A549 (cell line): ENCODE measurements at regions not wholly inside any gene's neighbourhood (a gene's known extent, or its start where the extent isn't known, plus 50 kb on each side); places are given as distances from the start of the nearest gene placed in this dataset.
A peak's percentile ranks its signal among the peaks of the same experiment; 100 is the strongest.

Experiments used
- BHLHE40 ChIP-seq: IDR thresholded peaks from 2 replicates; pipeline ENCODE4 v1.6.1; 2012; ENCODE audit warnings: low read depth, low read length, inconsistent platforms
- CBX2 ChIP-seq: fragments of 200-600 bp; sonication (generic); IDR thresholded peaks from 2 replicates; pipeline ENCODE4 v1.6.1; 2016; ENCODE audit warnings: low read depth, mild to moderate bottlenecking, borderline replicate concordance
- CHD2 ChIP-seq: fragments of 150-350 bp; IDR thresholded peaks from 2 replicates; pipeline ENCODE4 v1.6.1; 2014; ENCODE audit warnings: low read length; ENCODE audit not compliant: partially characterized antibody
- CHD4 ChIP-seq: fragments of 200-600 bp; sonication (generic); IDR thresholded peaks from 2 replicates; pipeline ENCODE4 v1.6.1; 2016; ENCODE audit warnings: antibody characterized with exemption, mild to moderate bottlenecking, borderline replicate concordance
- EP300 ChIP-seq, 2 experiments: fragments of >200 bp; sonication (Bioruptor Twin); formaldehyde crosslinking; IDR thresholded peaks; 2 replicates in 1 of 2; 3 replicates in 1 of 2; pipeline ENCODE4 v1.6.1; 2016 to 2017
- FOSB ChIP-seq: fragments of 250-450 bp; sonication (Bioruptor Pico); IDR thresholded peaks from 2 replicates; pipeline ENCODE4 v1.5.0; 2020; ENCODE audit warnings: mild to moderate bottlenecking, moderate library complexity
- FOSL2 ChIP-seq, 2 experiments: fragments of 450-650 bp in 1 of 2; fragments of >200 bp in 1 of 2; sonication (Bioruptor Twin) in 1 of 2; formaldehyde crosslinking; IDR thresholded peaks; 2 replicates each; pipeline versions ENCODE4 v1.5.0 to v1.6.1; 2016 to 2020; ENCODE audit warnings: mild to moderate bottlenecking in 1 of 2, moderate library complexity in 1 of 2
- GATA3 ChIP-seq: IDR thresholded peaks from 2 replicates; pipeline ENCODE4 v1.6.1; 2012; ENCODE audit warnings: borderline replicate concordance
- HEYL ChIP-seq: fragments of 250-450 bp; sonication (Bioruptor Pico); IDR thresholded peaks from 2 replicates; pipeline ENCODE4 v1.8.0; 2021; ENCODE audit warnings: mild to moderate bottlenecking, moderate library complexity
- HMGXB4 ChIP-seq: fragments of 250-450 bp; sonication (Bioruptor Pico); IDR thresholded peaks from 2 replicates; pipeline ENCODE4 v1.5.0; 2021; ENCODE audit warnings: mild to moderate bottlenecking, moderate library complexity, borderline replicate concordance
- HOXA7 ChIP-seq: fragments of 250-450 bp; sonication (Bioruptor Pico); IDR thresholded peaks from 2 replicates; pipeline ENCODE4 v1.5.0; 2020; ENCODE audit warnings: mild to moderate bottlenecking, moderate library complexity
- HOXB13 ChIP-seq: fragments of 250-450 bp; sonication (Bioruptor Pico); IDR thresholded peaks from 2 replicates; pipeline ENCODE4 v1.5.0; 2020; ENCODE audit warnings: low read depth, mild to moderate bottlenecking, moderate library complexity
- JUN ChIP-seq, 2 experiments: fragments of >200 bp; sonication (Bioruptor Twin); formaldehyde crosslinking; IDR thresholded peaks; 2 replicates in 1 of 2; 3 replicates in 1 of 2; pipeline ENCODE4 v1.6.1; 2016 to 2017
- JUNB ChIP-seq: fragments of >200 bp; sonication (Bioruptor Twin); formaldehyde crosslinking; IDR thresholded peaks from 2 replicates; pipeline ENCODE4 v1.6.1; 2016
- PBX3 ChIP-seq: IDR thresholded peaks from 2 replicates; pipeline ENCODE4 v1.6.1; 2012
- PHF8 ChIP-seq: fragments of 200-600 bp; sonication (generic); IDR thresholded peaks from 2 replicates; pipeline ENCODE4 v1.6.1; 2016; ENCODE audit warnings: low read depth, mild to moderate bottlenecking, antibody characterized with exemption, moderate library complexity, borderline replicate concordance
- POLR2A ChIP-seq: IDR thresholded peaks from 2 replicates; pipeline ENCODE4 v1.6.1; 2012; ENCODE audit warnings: mild to moderate bottlenecking, low read length
- RAD21 ChIP-seq, 2 experiments: fragments of >200 bp in 1 of 2; sonication (Bioruptor Twin) in 1 of 2; formaldehyde crosslinking in 1 of 2; IDR thresholded peaks in 1 of 2; conservative IDR thresholded peaks in 1 of 2; 2 replicates in 1 of 2; 3 replicates in 1 of 2; pipeline ENCODE4 v1.6.1; 2012 to 2018; ENCODE audit warnings: inconsistent platforms in 1 of 2
- RARB ChIP-seq: fragments of 250-450 bp; sonication (Bioruptor Pico); IDR thresholded peaks from 2 replicates; pipeline ENCODE4 v1.8.0; 2021; ENCODE audit warnings: mild to moderate bottlenecking, moderate library complexity
- RCOR1 ChIP-seq: fragments of 150-350 bp; IDR thresholded peaks from 2 replicates; pipeline ENCODE4 v1.6.1; 2014; ENCODE audit warnings: antibody characterized with exemption, low read length, low read depth
- USF2 ChIP-seq: fragments of 450-650 bp; IDR thresholded peaks from 2 replicates; pipeline ENCODE4 v1.6.1; 2014; ENCODE audit warnings: antibody characterized with exemption
- ZNF302 ChIP-seq: fragments of 250-450 bp; sonication (Bioruptor Pico); IDR thresholded peaks from 2 replicates; pipeline ENCODE4 v1.9.0; 2021; ENCODE audit warnings: inconsistent platforms, mild to moderate bottlenecking, moderate library complexity
- ZSCAN20 ChIP-seq: fragments of 250-450 bp; sonication (Bioruptor Pico); IDR thresholded peaks from 2 replicates; pipeline ENCODE4 v1.8.0; 2022; ENCODE audit warnings: mild to moderate bottlenecking, moderate library complexity
- TF ChIP-seq, protein P1 (sequence below): fragments of 150-350 bp; IDR thresholded peaks from 2 replicates; pipeline ENCODE4 v1.6.1; 2014; ENCODE audit warnings: low read depth, mild to moderate bottlenecking, low read length
- TF ChIP-seq, protein P2 (sequence below): fragments of 250-450 bp; sonication (Bioruptor Pico); IDR thresholded peaks from 2 replicates; pipeline ENCODE4 v1.5.0; 2020; ENCODE audit warnings: low read depth, mild to moderate bottlenecking, moderate library complexity

- TF ChIP-seq HEYL (CRISPR knock-in tag) (no peak), BHLHE40 (peak; percentile 32; the same call in 1 of the 2 replicates), CBX2 (no peak), HMGXB4 (CRISPR knock-in tag) (no peak), JUNB (peak; percentile 94), RAD21 (conservative IDR thresholded peaks at IDR 0.05 in 1 of 2, IDR thresholded peaks at IDR 0.05 in 1 of 2) (peak; percentile 49 to 67), HOXA7 (CRISPR knock-in tag) (no peak), PHF8 (no peak), CHD2 (no peak), GATA3 (peak; percentile 93), USF2 (no peak), RCOR1 (no peak), JUN (IDR thresholded peaks at IDR 0.05) (peak; percentile 86 to 93), ZNF302 (CRISPR knock-in tag) (no peak), FOSL2 (IDR thresholded peaks at IDR 0.05) (peak; percentile 91), FOSL2 (CRISPR knock-in tag; IDR thresholded peaks at IDR 0.05) (peak; percentile 99), HOXB13 (CRISPR knock-in tag) (peak; percentile 56; the same call in 1 of the 2 replicates), EP300 (IDR thresholded peaks at IDR 0.05) (peak; percentile 85 to 89; a peak in 3 of 5 replicates), CHD4 (no peak), ZSCAN20 (CRISPR knock-in tag) (no peak), PBX3 (peak; percentile 83), POLR2A (no peak), RARB (CRISPR knock-in tag) (no peak), FOSB (CRISPR knock-in tag) (no peak)
- TF ChIP-seq, protein P1, sequence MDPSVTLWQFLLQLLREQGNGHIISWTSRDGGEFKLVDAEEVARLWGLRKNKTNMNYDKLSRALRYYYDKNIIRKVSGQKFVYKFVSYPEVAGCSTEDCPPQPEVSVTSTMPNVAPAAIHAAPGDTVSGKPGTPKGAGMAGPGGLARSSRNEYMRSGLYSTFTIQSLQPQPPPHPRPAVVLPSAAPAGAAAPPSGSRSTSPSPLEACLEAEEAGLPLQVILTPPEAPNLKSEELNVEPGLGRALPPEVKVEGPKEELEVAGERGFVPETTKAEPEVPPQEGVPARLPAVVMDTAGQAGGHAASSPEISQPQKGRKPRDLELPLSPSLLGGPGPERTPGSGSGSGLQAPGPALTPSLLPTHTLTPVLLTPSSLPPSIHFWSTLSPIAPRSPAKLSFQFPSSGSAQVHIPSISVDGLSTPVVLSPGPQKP, result no peak
- TF ChIP-seq, protein P2, sequence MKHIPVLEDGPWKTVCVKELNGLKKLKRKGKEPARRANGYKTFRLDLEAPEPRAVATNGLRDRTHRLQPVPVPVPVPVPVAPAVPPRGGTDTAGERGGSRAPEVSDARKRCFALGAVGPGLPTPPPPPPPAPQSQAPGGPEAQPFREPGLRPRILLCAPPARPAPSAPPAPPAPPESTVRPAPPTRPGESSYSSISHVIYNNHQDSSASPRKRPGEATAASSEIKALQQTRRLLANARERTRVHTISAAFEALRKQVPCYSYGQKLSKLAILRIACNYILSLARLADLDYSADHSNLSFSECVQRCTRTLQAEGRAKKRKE (CRISPR knock-in tag), result peak; percentile 61; the same call in 1 of the 2 replicates
- TF ChIP-seq, all 56 proteins: peak for 19
Observed at GRCh38 chr14:101072945-101073597, 169.5 kb upstream of the RTL1 start (continued).
